Gastrocnemius medialis (tissue), 4 donors: ENCODE measurements at regions not wholly inside any gene's neighbourhood (a gene's known extent, or its start where the extent isn't known, plus 50 kb on each side); places are given as distances from the start of the nearest gene placed in this dataset.

Source experiments
- ATAC-seq, 2 donors: fragments of 150-250 bp; one replicate each; pipeline ENCODE4 v1.9.1; 2016
- DNase-seq, 2 donors: peaks; one replicate each; pipeline ENCODE4 v3.0.0-alpha.2; 2019
- H3K27ac ChIP-seq, 4 donors: fragments of 200-600 bp; sonication (generic); 1 replicate in 1 of 4; 2 replicates in 3 of 4; pipeline ENCODE4 v1.5.1; 2016 to 2018; ENCODE audit warnings: mild to moderate bottlenecking in 2 of 4, moderate library complexity in 1 of 4
- H3K27me3 ChIP-seq, 3 donors: fragments of 200-600 bp; sonication (generic) in 2 of 3; 1 replicate in 1 of 3; 2 replicates in 2 of 3; pipeline versions ENCODE4 v1.5.1 to v1.6.0; 2016 to 2019; ENCODE audit warnings: mild to moderate bottlenecking in 1 of 3, moderate library complexity in 1 of 3
- H3K36me3 ChIP-seq, 2 donors: fragments of 200-600 bp; sonication (generic) in 1 of 2; one replicate each; pipeline ENCODE4 v1.5.1; 2017 to 2018
- H3K4me1 ChIP-seq, 2 donors: fragments of 200-600 bp; sonication (generic) in 1 of 2; one replicate each; pipeline ENCODE4 v1.5.1; 2016 to 2017; ENCODE audit warnings: mild to moderate bottlenecking in 2 of 2
- H3K4me3 ChIP-seq, 4 donors: fragments of 200-600 bp; sonication (generic) in 3 of 4; 1 replicate in 1 of 4; 2 replicates in 3 of 4; pipeline ENCODE4 v1.5.1; 2016 to 2019; ENCODE audit warnings: mild to moderate bottlenecking in 2 of 4
- H3K9me3 ChIP-seq, 3 donors: fragments of 200-600 bp; sonication (generic) in 2 of 3; 1 replicate in 1 of 3; 2 replicates in 2 of 3; pipeline ENCODE4 v1.5.1; 2016 to 2019
- POLR2A ChIP-seq, 2 donors: fragments of 450-650 bp; IDR thresholded peaks; one replicate each; pipeline ENCODE4 v1.6.1; 2017; ENCODE audit warnings: antibody characterized with exemption in 2 of 2, mild to moderate bottlenecking in 2 of 2, moderate library complexity in 2 of 2
- in situ Hi-C, 4 donors: fragments of 200-750 bp; cut with MboI; loops; one replicate each; pipeline versions ENCODE4 v1.15.0 to v1.8.0; 2017; ENCODE audit warnings: low sequenced_read_pairs in 4 of 4
- intact Hi-C: fragments of 100-400 bp; cut with DNase I; formaldehyde crosslinking; loops from one replicate; pipeline ENCODE4 v1.15.1; 2023; ENCODE audit warnings: low total_unique reads
- TF ChIP-seq, protein P1 (sequence below), 5 experiments: fragments of 450-650 bp in 3 of 5; fragments of 200-600 bp in 2 of 5; sonication (generic) in 2 of 5; IDR thresholded peaks in 4 of 5; conservative IDR thresholded peaks in 1 of 5; 1 replicate in 4 of 5; 2 replicates in 1 of 5; pipeline ENCODE4 v1.5.1; 2016 to 2019; ENCODE audit warnings: antibody characterized with exemption in 5 of 5, mild to moderate bottlenecking in 3 of 5, moderate library complexity in 3 of 5

GRCh38 chr11:95507794-95508193 lies 276.8 kb upstream of the SESN3 start:
- in situ Hi-C loops (no loop called here), intact Hi-C loops (no loop called here)
- Histone ChIP-seq H3K4me1 (no peaks in the 10 kb centered on the region), H3K4me3 (no peak overlapping the region), H3K9me3 (no peaks in the 10 kb centered on the region), H3K27me3 (no peaks in the 10 kb centered on the region), H3K36me3 (no peaks in the 10 kb centered on the region), H3K27ac (peak overlapping the region in 2 of 4 donors; percentile 12 to 16)
- ATAC-seq: no peak
- no peak for DNase-seq
- TF ChIP-seq, protein P1, sequence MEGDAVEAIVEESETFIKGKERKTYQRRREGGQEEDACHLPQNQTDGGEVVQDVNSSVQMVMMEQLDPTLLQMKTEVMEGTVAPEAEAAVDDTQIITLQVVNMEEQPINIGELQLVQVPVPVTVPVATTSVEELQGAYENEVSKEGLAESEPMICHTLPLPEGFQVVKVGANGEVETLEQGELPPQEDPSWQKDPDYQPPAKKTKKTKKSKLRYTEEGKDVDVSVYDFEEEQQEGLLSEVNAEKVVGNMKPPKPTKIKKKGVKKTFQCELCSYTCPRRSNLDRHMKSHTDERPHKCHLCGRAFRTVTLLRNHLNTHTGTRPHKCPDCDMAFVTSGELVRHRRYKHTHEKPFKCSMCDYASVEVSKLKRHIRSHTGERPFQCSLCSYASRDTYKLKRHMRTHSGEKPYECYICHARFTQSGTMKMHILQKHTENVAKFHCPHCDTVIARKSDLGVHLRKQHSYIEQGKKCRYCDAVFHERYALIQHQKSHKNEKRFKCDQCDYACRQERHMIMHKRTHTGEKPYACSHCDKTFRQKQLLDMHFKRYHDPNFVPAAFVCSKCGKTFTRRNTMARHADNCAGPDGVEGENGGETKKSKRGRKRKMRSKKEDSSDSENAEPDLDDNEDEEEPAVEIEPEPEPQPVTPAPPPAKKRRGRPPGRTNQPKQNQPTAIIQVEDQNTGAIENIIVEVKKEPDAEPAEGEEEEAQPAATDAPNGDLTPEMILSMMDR (IDR thresholded peaks at IDR 0.05 in 4 of 5, conservative IDR thresholded peaks at IDR 0.05 in 1 of 5): no peak
- no peak for TF ChIP-seq POLR2A (IDR thresholded peaks at IDR 0.05)

DNA sequence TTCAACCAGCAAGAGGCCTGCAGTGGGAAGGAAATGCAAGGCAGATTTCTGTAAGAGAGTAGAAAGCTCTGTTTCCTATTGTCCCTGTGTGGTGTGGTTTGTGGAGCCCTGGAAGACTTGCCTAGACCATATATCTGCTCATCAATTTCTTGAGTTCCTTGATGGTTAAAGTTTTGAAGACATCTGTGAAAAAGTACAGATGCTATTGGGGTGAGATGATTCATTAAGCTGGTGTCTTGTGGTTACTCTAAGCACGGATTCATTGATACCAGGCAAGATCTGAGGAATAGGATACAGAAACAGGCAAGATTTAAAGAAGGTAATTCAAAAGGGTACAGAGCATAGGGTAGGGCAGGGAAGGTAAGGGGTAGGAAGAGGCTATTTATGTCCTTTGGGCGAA lies 275.8 kb upstream of the SESN3 start:
- intact Hi-C loops: no loop called here
- ATAC-seq: no peak

DNA sequence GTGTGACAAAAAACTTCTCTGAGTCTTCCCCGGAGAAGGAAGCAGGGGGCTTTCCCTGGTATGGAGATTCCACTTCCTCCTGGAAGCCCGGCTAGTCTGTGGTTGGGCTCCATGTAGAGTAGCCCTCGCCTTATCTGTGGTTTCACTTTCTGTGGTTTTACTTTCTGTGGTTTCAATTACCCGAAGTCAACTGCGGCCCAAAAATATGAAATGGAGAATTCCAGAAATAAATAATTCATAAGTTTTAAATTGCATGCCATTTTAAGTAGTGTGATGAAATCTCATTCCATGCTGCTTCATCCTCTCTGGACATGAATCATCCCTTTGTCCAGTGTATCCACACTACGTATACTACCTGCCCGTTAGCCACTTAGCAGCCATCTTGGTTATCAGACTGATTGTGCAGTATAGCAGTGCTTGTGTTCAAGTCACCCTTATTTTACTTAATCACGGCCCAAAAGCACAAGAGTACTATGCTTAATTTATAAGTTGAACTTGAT lies 275.0 kb upstream of the SESN3 start:
- H3K36me3 ChIP-seq: no peaks in the 10 kb centered on the region
- intact Hi-C loops: no loop called here
- in situ Hi-C loops: no loop called here
- ATAC-seq (no peak), DNase-seq (no peak)
- H3K27ac ChIP-seq: no peak overlapping the region
- no peak for TF ChIP-seq POLR2A (IDR thresholded peaks at IDR 0.05)
- TF ChIP-seq, protein P1 (IDR thresholded peaks at IDR 0.05 in 4 of 5, conservative IDR thresholded peaks at IDR 0.05 in 1 of 5): no peak
- H3K4me1 ChIP-seq: no peaks in the 10 kb centered on the region
- no peaks in the 10 kb centered on the region for H3K27me3 ChIP-seq
- no peaks in the 10 kb centered on the region for H3K9me3 ChIP-seq
- H3K4me3 ChIP-seq: no peak overlapping the region

More for the DNA sequence above, 275.8 kb upstream of the SESN3 start:
- Histone ChIP-seq H3K4me3 (no peak overlapping the region), H3K36me3 (no peaks in the 10 kb centered on the region), H3K4me1 (no peaks in the 10 kb centered on the region), H3K9me3 (no peaks in the 10 kb centered on the region), H3K27ac (no peak overlapping the region), H3K27me3 (no peaks in the 10 kb centered on the region)
- DNase-seq: no peak
- in situ Hi-C loops: no loop called here
- TF ChIP-seq, protein P1 (IDR thresholded peaks at IDR 0.05 in 4 of 5, conservative IDR thresholded peaks at IDR 0.05 in 1 of 5): no peak
- TF ChIP-seq POLR2A (IDR thresholded peaks at IDR 0.05): no peak

- Histone ChIP-seq H3K27me3 (no peaks in the 10 kb centered on the region), H3K4me1 (no peaks in the 10 kb centered on the region), H3K27ac (no peak overlapping the region), H3K9me3 (no peaks in the 10 kb centered on the region), H3K4me3 (no peak overlapping the region), H3K36me3 (no peaks in the 10 kb centered on the region)
- in situ Hi-C loops (no loop called here), intact Hi-C loops (no loop called here)
- TF ChIP-seq, protein P1 (IDR thresholded peaks at IDR 0.05 in 4 of 5, conservative IDR thresholded peaks at IDR 0.05 in 1 of 5): no peak
- TF ChIP-seq POLR2A (IDR thresholded peaks at IDR 0.05): no peak
- ATAC-seq (no peak), DNase-seq (no peak)
Observed at GRCh38 chr11:95503047-95503446, 272.0 kb upstream of the SESN3 start.

GRCh38 chr11:95502522-95502921 lies 271.5 kb upstream of the SESN3 start:
- Histone ChIP-seq H3K36me3 (no peaks in the 10 kb centered on the region), H3K27ac (no peak overlapping the region), H3K4me3 (no peak overlapping the region), H3K27me3 (no peaks in the 10 kb centered on the region), H3K4me1 (no peaks in the 10 kb centered on the region), H3K9me3 (no peaks in the 10 kb centered on the region)
- in situ Hi-C loops (no loop called here), intact Hi-C loops (no loop called here)
- ATAC-seq (no peak), DNase-seq (no peak)
- TF ChIP-seq, protein P1 (IDR thresholded peaks at IDR 0.05 in 4 of 5, conservative IDR thresholded peaks at IDR 0.05 in 1 of 5): no peak
- TF ChIP-seq POLR2A (IDR thresholded peaks at IDR 0.05): no peak
